ENCODE measurements at regions not wholly inside any gene's neighbourhood (a gene's known extent, or its start where the extent isn't known, plus 50 kb on each side); places are given as distances from the start of the nearest gene placed in this dataset.
"Not testable (repeated sequence)": the region's sequence is repeated elsewhere in the genome, so short reads cannot be mapped to it uniquely, and the experiment has no call there.

DNA sequence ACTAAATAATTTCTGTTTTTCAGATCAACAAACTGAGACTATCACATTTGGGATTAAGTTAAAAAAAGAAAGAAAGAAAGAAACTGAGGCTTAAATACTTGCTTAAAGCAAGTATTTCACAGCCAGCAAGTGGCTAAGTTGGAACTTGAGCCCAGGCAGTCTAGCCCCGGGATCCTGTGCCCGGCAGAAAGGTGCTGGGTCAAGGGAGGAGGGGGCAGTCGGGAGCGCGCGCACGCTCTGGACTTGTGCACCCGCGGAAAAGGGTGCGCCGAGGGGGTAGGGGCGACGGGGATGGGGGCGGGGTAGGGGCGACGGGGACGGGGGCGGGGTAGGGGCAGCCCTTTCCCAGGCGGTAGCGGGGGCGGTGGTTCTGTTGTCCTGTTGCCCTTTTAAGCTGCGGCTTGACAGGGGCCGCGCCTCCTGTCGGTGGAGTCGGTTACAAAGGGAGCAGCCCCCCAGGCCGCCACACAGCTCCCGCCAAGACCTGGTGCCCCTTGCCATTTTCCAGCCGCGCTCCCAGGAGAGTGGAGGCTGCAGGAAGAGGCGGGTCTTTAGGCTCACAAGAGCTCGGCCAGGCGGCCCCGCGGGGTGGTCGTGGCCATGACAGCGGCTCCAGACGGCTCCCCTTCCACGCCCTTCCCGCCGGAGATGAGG is 60.6 kb downstream of the GOLGA8T start:
- DNase-seq = not testable (repeated sequence)

- DNase-seq = peak; percentile 15 to 39
Observed at GRCh38 chr15:30196009-30196375, 61.1 kb downstream of the GOLGA8T start.

DNA sequence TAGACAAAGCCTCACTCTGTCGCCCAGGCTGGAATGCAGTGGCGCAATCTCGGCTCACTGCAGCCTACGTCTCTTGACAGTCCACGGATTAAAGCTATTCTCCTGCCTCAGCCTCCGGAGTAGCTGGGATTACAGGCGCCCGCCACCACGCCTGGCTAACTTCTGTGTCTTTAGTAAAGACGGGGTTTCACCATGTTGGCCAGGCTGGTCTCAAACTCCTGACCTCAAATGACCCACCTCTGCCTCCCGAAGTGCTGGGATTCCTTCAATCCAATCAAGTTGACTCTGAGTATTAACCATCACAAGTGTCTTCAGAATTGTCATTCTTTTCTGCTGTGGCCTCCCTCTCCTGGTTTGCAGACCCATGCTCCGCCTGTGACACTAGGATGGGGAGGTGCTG is 61.9 kb downstream of the GOLGA8T start:
- DNase-seq = not testable (repeated sequence)

DNA sequence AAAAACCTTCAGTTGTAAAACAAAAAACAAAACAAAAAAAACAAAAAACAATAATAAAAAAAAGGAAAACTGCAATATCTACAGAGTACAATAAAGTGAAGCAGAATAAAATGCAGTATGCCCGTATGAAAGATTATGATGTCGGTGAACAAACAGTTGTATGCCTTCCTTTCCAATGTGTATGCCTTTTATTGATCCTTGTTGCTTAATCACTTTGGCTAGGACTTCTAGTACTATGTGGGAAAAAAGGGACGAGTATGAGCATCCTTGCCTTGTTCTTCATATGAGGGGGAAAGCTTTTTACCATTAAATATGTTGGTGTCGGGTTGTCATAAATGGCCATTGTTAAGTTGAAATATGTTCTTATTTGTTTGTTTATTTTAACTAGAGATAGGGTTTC is 66.7 kb downstream of the GOLGA8T start:
- not testable (repeated sequence) for DNase-seq

DNA sequence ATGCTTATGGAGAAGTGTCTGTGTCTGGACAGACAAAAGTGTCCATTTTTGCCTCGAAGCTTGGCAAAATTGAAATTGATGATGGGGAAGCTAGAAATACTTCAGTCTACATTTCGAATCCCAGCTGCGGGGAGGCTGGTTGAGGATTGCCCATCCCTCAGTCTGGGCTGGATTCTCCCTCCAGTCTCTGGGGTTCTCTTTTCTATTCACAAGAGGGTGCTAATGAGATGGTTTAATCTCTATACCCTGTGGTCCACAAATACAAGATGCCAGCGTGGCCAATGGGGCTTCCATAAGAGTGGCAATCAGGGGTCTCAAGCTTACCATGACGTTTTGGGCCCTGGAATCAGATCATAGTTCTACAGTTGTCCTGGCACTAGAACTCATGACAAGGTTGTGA is 78.9 kb downstream of the GOLGA8T start:
- DNase-seq = not testable (repeated sequence)

DNA sequence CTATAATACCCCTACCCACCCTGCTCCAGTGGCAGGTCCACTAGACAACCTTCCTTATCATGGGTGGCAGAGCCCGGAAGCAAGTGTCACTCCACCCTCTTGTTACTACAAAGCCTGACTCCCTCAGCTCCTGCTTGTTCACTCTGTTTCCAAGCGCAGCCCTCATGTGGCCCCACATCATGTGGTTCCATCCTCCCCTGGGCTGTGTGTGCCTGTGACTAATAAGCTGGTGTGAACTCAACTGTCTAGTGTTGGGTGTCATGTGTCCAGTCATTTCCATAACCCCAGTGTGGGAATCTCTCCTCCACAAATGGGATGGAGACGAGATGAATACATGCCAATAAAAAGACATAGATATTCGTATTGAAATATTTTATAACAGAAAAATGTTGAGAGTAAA is 87.0 kb downstream of the GOLGA8T start:
- not testable (repeated sequence) for DNase-seq

- not testable (repeated sequence) for DNase-seq
Observed at GRCh38 chr15:30222798-30223591, 88.1 kb downstream of the GOLGA8T start.

- not testable (repeated sequence) for DNase-seq
Observed at GRCh38 chr15:30225233-30225891, 90.5 kb downstream of the GOLGA8T start.

DNA sequence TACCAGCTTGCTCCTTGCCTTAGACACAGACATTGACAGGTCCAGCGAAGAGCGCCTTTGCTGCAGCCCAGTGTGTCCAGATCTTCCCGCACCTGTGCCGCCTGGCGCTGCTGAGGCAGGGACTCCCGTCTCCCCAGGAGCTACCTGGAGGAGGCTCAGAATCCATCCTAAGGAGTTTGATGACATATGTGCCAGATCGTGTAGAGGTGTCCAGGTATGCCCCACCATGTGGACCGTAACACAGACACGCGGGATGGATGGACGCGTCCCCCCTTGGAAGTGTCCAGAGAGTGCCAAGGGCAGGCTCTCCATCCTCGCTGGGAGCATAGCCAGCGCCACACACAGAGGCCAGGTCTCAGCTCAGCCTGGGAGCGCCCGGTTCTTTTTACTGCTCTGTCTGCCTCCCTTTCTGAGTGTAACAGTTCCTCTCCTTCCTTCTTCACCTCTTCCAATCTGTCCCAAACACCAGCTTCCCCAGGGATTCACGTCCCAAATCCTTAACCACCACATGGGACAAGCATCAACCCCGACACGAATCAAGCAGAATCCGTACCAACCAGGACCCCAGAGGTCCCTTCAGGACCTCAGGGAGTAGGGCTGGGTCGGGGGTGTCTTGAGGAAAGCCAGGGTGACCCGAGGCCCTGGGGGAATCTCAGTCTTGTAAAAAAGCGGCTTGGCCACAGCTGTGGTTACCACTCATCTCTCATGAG is 126.7 kb downstream of the GOLGA8T start:
- DNase-seq = not testable (repeated sequence)

DNA sequence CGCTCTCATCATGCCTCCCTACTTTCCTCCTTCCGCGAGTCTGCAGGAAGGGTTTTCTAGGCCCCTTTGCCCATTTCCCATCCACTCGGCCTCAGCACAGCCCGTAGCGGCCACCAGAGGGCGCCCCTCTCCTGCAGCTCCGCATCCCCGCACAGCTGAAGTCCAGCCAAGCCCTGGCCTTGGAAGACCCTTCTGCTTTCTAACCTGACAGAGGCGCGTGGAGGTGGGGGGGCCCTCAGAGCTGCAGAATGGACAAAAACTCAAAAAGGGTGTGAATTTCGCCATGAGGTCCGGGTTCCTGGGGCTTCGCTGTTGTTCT is 127.2 kb downstream of the GOLGA8T start:
- DNase-seq = not testable (repeated sequence)

GRCh38 chr15:30264000-30264399 is 129.1 kb downstream of the GOLGA8T start:
- DNase-seq = not testable (repeated sequence)

DNA sequence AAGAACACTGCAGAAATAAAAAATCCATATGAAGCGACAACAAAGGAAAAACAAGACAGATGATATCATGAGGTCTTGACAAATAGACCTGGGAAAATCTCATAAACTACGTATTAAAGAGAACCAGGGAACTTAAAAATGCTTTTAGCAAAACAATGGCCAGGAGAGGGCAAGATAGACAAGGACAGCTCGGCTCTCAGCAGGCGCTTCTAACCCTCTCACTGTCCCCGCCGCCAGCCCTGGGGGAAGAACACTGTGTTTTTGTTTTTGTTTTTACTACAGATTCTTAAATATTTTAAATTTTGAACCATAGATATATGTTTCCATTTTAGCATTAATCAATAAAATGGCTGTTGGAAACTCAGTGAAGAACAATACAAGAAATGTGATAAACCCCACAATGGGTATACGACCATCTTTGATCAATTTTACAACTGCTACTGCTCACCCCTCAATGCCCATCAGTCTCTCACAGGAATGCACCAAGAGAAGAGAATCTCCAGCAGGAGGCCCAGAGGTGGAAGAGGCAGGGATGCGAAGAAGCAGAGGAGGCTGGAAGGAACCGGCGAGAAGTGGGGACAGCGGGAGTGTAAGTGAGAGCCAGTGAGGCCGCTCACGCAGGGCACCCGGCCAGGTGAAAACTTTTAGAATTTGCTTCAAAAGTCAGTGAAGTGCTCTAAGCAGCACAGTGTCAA is 98.0 kb downstream of the CHRFAM7A start:
- not testable (repeated sequence) for DNase-seq

GRCh38 chr15:30303968-30304367 is 89.4 kb downstream of the CHRFAM7A start:
- DNase-seq = not testable (repeated sequence)
